Ishikawa (cell line): ENCODE measurements at regions not wholly inside any gene's neighbourhood (a gene's known extent, or its start where the extent isn't known, plus 50 kb on each side); places are given as distances from the start of the nearest gene placed in this dataset.

ENCODE experiments used
- CREB1 ChIP-seq: IDR thresholded peaks from 2 replicates; pipeline ENCODE4 v1.6.1; 2012; ENCODE audit warnings: low read depth
- EGR1 ChIP-seq: IDR thresholded peaks from 2 replicates; pipeline ENCODE4 v1.6.1; 2012
- NFIC ChIP-seq: IDR thresholded peaks from 2 replicates; pipeline ENCODE4 v1.6.1; 2012
- TAF1 ChIP-seq: IDR thresholded peaks from 2 replicates; pipeline ENCODE4 v1.6.1; 2012; ENCODE audit warnings: low read depth, mild to moderate bottlenecking
- TEAD4 ChIP-seq: IDR thresholded peaks from 2 replicates; pipeline ENCODE4 v1.6.1; 2012
- TF ChIP-seq, protein P1 (sequence below): IDR thresholded peaks from 2 replicates; pipeline ENCODE4 v1.6.1; 2012; ENCODE audit warnings: low read depth, mild to moderate bottlenecking

GRCh38 chr6:1080453-1081337 is 231.2 kb upstream of the FOXQ1 start:
- no peak for TF ChIP-seq EGR1
- TF ChIP-seq NFIC, result no peak
- no peak for TF ChIP-seq TAF1
- no peak for TF ChIP-seq TEAD4
- TF ChIP-seq CREB1, result no peak
- TF ChIP-seq, protein P1, sequence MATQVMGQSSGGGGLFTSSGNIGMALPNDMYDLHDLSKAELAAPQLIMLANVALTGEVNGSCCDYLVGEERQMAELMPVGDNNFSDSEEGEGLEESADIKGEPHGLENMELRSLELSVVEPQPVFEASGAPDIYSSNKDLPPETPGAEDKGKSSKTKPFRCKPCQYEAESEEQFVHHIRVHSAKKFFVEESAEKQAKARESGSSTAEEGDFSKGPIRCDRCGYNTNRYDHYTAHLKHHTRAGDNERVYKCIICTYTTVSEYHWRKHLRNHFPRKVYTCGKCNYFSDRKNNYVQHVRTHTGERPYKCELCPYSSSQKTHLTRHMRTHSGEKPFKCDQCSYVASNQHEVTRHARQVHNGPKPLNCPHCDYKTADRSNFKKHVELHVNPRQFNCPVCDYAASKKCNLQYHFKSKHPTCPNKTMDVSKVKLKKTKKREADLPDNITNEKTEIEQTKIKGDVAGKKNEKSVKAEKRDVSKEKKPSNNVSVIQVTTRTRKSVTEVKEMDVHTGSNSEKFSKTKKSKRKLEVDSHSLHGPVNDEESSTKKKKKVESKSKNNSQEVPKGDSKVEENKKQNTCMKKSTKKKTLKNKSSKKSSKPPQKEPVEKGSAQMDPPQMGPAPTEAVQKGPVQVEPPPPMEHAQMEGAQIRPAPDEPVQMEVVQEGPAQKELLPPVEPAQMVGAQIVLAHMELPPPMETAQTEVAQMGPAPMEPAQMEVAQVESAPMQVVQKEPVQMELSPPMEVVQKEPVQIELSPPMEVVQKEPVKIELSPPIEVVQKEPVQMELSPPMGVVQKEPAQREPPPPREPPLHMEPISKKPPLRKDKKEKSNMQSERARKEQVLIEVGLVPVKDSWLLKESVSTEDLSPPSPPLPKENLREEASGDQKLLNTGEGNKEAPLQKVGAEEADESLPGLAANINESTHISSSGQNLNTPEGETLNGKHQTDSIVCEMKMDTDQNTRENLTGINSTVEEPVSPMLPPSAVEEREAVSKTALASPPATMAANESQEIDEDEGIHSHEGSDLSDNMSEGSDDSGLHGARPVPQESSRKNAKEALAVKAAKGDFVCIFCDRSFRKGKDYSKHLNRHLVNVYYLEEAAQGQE, result no peak
